8988T (cell line): ENCODE measurements at regions not wholly inside any gene's neighbourhood (a gene's known extent, or its start where the extent isn't known, plus 50 kb on each side); places are given as distances from the start of the nearest gene placed in this dataset.
"Not testable (repeated sequence)": the region's sequence is repeated elsewhere in the genome, so short reads cannot be mapped to it uniquely, and the experiment has no call there.

ENCODE experiments used
- DNase-seq: peaks from one replicate; pipeline ENCODE4 v3.0.0; 2011

GRCh38 chr7:50251765-50252164 lies 52.8 kb upstream of the IKZF1 start:
- DNase-seq, result no peak

DNA sequence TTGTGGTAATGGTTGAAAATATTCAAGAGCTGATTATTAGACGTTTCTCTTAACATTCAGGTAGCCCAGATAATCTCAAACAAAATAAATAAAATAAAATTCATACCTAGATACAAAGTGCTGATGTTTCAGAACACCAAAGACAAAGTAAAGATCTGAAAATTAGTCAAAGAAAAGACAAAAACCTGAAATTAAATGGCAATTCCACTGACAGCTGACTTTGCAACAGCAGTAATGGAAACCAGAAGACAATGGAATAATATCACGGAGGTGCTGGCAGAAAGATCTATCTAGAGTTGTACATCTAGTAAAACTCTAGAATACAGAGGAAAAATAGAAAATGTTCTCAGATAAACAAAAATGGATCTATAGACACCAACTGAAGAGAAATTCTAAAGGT lies 58.0 kb upstream of the IKZF1 start:
- no peak for DNase-seq

DNA sequence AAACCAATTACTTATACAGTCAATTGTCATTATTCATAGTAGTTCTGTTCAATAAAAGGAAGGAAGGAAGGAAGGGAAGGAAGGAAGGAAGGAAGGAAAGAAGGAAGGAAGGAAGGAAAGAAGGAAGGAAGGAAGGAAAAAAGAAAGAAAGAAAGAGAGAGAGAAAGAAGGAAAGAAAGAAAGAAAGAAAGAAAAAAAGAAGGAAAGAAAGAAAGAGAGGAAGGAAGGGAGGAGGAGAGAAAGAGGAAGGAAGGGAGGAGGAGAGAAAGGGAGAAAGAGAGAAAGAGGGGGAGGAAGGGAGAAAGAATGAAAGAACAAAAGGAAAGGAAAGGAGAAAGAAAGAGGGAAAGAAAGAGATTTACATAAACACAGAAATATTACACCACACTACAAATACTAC lies 62.4 kb upstream of the IKZF1 start:
- not testable (repeated sequence) for DNase-seq

DNA sequence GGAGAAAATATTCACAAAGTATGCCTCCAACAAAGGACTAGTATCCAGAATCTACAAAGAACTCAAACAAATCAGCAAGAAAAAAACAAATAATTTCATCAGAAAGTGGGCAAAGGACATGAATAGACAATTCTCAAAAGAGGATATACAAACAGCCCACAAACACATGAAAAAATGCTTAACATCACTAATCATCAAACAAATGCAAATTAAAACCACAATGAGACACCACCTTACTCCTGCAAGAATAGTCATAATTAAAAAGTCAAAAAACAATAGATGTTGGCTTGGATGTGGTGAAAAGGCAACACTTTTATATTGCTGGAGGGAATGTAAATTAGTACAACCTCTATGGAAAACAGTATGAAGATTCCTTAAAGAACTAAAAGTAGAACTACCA lies 63.8 kb upstream of the IKZF1 start:
- DNase-seq, result not testable (repeated sequence)

DNA sequence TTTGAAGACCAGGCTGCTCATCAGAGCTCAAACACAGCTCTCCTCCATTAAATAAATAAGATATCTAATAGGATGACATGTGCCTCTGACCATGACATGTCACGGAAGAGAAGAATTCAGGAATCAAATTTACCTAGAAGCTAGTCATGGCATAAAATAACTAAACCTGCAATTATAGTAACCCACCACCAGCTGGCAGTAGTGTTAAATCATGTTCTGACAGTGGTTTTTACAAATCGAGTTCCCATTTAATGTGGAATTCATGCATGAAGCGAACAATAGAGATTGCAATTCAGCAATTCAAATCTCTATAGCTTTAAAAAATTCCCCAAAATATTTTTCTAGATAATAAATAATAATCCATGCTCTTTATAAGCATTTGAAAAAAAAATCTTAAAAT lies 74.6 kb upstream of the IKZF1 start:
- DNase-seq, result no peak

- DNase-seq, result no peak
These were observed 76.4 kb upstream of the IKZF1 start for GRCh38 chr7:50228148-50228547.

DNA sequence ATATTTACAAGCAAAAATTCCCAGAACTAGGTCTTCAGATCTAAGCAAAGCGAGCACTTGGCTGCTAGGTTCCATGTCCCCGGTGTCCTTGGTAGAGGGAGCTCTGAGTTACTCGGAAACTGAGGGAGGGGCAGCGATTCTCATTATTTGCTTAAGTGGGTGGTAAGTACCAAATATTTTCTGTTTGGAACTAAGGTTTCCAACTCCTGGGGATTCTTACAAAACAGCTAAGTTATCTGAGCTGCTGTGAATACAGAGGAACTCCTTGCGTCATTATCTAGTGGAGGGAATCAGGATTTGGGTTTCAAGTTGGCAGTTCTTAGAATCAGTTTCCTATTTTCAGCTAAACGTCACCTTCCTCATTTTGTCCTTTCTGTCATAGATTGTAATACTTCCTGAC lies 76.8 kb upstream of the IKZF1 start:
- DNase-seq, result no peak

- no peak for DNase-seq
These were observed 77.8 kb upstream of the IKZF1 start for GRCh38 chr7:50226669-50227068.

GRCh38 chr7:50226145-50226544 lies 78.4 kb upstream of the IKZF1 start:
- DNase-seq, result no peak

DNA sequence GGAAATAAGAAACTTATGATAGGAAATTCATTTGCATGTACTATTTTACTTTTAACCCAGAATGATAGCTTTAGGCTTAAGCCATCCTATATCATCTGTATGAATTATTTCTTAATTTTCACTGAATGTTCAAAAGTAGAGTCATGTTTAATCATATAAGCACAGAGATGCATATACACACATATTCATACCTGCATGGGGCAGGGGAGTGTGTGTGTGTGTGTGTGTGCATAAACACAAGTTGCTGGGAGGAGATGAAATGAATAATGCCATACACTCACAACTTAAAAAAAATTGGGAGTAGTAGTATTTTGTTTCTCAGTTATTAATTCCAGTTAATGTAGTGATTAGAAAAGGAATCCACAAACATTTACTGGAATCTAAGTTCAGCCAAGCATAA lies 83.1 kb upstream of the IKZF1 start:
- DNase-seq, result no peak

DNA sequence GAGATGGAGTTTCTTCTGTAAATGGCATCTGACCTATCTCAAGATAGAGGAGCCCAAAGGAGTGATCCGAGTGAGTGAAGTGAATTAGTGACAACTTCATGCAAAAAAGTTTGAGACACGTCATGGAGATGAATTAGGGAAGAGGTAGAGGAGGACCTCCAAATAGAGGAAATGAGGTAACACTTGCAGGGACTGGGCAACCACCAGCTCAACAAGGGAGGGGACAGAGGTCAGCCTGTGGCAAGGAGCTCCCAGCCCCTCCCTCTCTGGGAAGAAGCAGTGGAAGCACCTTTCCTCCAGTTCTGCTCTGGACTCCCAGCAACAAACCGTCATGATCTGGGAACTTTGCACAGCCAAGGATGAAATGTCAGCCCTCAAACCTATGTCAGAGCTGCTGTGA lies 83.5 kb upstream of the IKZF1 start:
- no peak for DNase-seq

- DNase-seq, result no peak
These were observed 84.2 kb upstream of the IKZF1 start for GRCh38 chr7:50220273-50220672.

- DNase-seq, result no peak
These were observed 86.7 kb upstream of the IKZF1 start for GRCh38 chr7:50217821-50218281.

- DNase-seq, result no peak
These were observed 87.1 kb upstream of the IKZF1 start for GRCh38 chr7:50217401-50217800.

DNA sequence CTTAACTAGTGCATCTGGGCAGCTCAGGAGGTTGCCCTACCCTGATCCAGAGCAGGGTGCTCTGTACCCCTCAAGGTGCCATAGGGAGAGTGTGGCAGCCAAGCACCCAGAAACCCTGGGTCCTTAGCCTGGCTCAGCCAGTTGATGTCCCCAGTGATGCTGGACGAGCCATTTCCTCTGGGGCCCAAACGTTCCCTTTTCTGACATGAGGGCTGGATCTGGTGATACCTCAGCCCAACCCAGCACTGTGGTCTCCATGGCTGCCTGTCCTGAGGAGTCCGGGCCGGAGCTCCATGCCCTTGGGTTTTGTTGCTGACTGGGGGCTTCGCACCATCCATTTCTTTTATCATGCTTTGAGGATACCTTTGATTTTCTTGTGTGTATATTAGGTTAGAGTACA lies 87.9 kb upstream of the IKZF1 start:
- DNase-seq, result no peak

- no peak for DNase-seq
These were observed 89.7 kb upstream of the IKZF1 start for GRCh38 chr7:50214771-50215170.

DNA sequence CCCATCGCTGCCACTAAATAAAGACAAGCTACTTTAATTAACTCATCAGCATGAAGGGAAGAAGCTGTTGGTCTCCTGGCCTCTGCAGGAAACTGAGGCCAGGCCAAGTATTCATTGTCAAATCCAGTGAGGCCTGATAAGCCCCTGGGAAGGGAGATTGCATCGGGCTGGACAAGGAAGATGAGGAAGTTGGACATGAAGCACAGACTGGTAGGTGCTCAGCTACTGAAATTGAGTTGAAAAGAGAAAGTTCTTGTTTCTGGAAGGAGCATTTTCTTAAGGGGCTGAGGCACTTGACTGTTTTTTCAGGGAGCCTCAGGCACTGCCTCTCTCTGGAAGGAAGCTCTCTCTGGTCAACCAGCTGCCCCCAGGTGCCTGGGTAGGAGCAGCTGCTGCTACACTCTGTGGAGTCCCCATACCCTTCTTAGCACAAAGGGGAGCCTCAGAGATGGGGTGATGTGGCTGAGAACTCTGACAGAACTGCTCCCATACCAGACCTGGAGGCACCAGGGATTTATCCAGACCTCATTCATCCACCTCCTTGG lies 90.3 kb upstream of the IKZF1 start:
- DNase-seq, result no peak

DNA sequence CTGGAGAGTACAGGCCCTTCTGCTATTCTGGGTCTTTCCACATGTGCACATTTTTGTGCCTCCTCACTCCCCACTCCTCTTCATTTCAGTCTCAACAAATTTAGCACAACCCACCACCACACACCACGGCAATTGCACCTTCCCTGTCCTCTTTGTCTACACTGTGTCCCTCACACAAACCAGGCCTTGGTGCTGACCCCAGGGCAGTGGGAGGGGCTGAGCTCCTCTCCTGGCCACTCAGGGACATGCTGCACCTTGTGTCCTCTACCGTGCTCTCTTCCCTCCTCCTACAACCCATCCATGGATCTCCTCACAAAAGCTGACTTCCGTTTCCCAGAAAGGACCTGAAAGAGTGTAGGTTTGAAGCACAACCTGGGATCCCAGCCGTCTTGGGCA lies 90.9 kb upstream of the IKZF1 start:
- DNase-seq, result no peak

DNA sequence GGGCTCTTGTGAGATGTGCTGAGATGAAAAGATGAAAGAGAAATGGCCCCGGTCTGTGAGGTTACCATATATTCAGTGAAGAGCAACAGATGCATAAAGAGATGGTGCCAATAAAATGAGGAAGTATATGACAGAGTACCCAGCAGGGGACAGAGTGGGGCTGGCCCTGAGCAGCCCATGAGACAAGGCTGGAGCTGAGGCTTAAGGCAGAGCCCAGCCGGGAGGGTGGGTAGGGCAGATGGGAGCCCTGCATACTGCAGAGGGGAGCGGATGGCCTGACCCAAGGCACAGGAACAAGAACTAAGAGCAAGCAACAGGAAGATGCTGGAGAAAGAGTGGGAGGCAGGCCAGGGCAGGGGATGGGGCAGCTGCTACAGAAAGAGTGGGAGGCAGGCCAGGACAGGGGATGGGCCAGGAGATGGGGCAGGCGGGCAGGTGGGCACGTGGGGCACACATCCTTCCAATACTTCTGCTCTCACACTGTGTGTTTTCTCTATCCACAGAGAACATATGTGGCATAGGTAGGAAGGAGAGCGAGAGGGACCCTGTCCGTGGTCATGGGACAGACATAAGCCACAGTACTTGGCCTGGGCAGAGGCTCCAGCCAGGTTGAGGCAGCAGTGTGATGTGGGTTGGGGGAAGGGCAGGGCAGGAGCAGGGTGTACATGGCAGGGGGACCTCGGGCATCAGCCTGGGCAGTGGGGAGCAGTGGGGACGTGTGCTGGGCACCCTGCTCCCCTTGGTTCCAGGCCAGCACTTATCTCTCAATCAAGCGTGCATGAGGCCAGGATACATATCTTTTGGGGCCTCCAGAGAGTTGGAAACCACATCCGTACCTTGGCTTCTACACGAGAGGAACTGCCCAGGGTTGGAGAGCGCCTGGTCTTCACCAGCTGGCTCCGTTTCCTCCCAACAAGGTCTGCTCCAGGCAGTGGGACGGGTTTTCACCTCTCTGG lies 91.6 kb upstream of the IKZF1 start:
- no peak for DNase-seq

DNA sequence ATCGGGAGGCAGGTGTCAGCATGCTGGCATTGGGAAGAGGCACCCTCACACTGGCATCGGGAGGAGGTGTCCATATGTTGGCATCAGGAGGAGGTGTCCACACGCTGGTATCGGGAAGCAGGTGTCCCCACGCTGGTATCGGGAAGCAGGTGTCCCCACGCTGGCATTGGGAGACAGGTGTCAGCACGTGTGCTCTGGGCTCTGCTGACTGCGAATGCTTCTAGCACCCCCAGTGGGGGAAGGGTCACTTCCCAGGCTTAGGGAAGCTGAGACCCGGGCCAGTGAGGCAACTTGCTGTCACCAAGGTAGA lies 92.5 kb upstream of the IKZF1 start:
- no peak for DNase-seq

DNA sequence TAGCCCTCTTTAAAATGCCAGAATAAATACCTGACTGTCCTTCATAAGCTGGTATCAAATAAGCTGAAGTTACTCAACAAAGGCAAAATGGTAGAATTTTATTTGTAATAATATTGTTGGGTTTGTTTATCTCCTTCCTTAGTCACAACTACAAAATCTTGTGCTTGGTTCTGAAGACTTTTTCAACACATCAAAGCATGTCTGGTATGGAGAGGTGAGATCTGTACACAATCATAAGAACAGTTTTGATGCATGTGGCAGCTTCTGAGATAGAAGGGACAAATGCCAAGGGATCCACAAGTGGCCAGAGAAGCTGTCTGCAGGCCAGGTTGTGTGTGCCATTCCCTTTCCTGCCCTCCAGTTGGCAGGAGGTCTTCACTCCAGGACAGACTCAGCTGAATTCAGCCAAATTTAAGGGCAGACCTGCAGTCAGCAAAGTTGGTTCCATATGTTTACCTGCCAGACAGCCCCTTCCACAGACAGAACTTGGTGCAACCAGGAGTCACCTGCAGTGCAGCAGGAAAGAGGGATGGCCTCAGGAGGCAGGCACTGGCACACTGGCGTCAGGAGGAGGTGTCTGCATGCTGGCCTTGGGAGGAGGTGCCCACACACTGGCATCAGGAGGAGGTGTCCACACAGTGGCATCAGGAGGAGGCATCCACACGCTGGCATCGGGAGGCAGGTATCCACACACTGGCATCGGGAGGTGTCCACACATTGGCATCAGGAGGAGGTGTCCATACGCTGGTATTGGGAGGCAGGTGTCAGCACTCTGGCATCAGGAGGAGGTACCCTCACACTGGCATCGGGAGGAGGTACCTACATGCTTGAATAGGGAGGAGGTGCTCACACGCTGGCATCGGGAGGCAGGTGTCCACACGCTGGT lies 93.1 kb upstream of the IKZF1 start:
- no peak for DNase-seq

DNA sequence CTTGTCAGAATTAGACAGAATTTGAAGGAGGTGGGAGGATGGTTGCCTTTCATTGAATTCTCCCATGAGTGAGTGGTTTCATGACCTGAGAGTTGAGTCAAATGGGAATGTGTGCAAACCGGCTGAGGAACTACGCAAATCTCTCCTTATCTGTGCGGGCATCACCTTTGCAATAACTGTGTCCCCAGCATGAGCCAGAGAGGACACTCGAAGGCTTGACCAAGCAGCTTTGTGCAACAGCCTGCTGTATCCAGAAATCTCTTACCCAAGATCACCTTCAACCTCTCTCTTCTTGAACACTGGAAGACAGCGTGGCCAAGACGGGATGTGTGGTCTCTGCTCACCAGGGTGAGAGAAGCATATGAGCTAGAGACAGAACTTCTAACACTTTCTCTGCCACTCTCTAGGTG lies 93.8 kb upstream of the IKZF1 start:
- DNase-seq, result no peak

DNA sequence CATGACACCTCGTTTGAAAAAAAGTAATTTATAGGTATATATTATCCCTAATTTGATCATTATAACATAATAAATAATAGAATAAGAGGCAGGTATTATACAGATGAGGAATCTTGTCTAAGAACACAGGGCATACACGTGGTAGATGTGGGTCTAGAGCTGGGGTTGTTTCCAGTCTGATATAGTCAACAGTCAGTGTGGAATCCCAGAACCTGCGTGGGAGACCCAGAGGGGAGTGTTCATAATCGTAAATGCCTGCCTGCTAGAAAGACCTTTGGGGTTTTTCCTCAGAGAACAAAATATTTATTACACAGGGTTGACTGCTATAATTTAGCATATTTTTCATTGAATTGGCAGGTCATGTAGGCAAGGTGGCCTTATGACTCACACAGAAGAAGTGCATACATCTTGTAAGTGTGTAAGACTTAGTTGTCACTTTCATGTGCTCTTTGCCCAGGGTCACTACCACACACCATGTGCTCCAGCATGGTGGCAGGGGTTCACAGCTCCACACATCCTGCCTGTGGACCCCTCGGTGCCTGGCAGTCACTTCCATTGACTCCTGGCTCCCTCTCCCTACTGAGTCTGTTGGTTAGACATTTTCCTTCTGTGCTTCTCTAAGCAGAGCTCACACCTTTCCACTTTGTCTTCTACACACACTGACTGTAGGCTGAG lies 94.9 kb upstream of the IKZF1 start:
- DNase-seq, result no peak
